GM23338 (cell line): ENCODE measurements at regions not wholly inside any gene's neighbourhood (a gene's known extent, or its start where the extent isn't known, plus 50 kb on each side); places are given as distances from the start of the nearest gene placed in this dataset.
"Not testable (repeated sequence)": the region's sequence is repeated elsewhere in the genome, so short reads cannot be mapped to it uniquely, and the experiment has no call there.

ENCODE experiments used
- ATAC-seq: fragments of 200-7000 bp; cut with Tn5 transposase; 3 replicates; pipeline ENCODE4 v1.9.1; 2020
- DNase-seq: peaks from one replicate; pipeline ENCODE4 v3.0.0-alpha.2; 2015; ENCODE audit warnings: low spot score
- H2AFZ ChIP-seq: fragments of 200-600 bp; sonication (generic); 2 replicates; pipeline ENCODE4 v1.8.0; 2016; ENCODE audit warnings: antibody characterized with exemption, mild to moderate bottlenecking, moderate library complexity
- H3F3A ChIP-seq: fragments of 200-600 bp; sonication (generic); replicated peaks from 2 replicates; pipeline ENCODE4 v1.8.0; 2017; ENCODE audit warnings: antibody characterized with exemption, mixed run types, low read depth
- H3K27ac ChIP-seq: fragments of 200-600 bp; sonication (generic); 2 replicates; pipeline ENCODE4 v1.6.1; 2016; ENCODE audit warnings: low read depth
- H3K27me3 ChIP-seq: fragments of 200-600 bp; sonication (generic); 2 replicates; pipeline ENCODE4 v1.8.0; 2016; ENCODE audit warnings: mild to moderate bottlenecking, mixed run types, moderate library complexity; ENCODE audit not compliant: insufficient read depth
- H3K36me3 ChIP-seq: fragments of 200-600 bp; sonication (generic); 2 replicates; pipeline ENCODE4 v1.8.0; 2016; ENCODE audit warnings: mild to moderate bottlenecking; ENCODE audit not compliant: insufficient read depth
- H3K4me1 ChIP-seq: fragments of 200-600 bp; sonication (generic); 2 replicates; pipeline ENCODE4 v1.8.0; 2016; ENCODE audit warnings: mild to moderate bottlenecking, moderate library complexity; ENCODE audit not compliant: insufficient read depth
- H3K4me2 ChIP-seq: fragments of 200-600 bp; sonication (generic); 2 replicates; pipeline ENCODE4 v1.7.1; 2017; ENCODE audit warnings: mixed run types
- H3K4me3 ChIP-seq: fragments of 200-600 bp; sonication (generic); 2 replicates; pipeline ENCODE4 v1.6.1; 2016; ENCODE audit warnings: mixed run types
- H3K79me2 ChIP-seq: fragments of 200-600 bp; sonication (generic); replicated peaks from 2 replicates; pipeline ENCODE4 v1.8.0; 2017; ENCODE audit warnings: mild to moderate bottlenecking; ENCODE audit not compliant: insufficient read depth
- H3K9me2 ChIP-seq: fragments of 200-600 bp; sonication (generic); 2 replicates; pipeline ENCODE4 v1.8.0; 2017; ENCODE audit not compliant: insufficient read depth
- H4K20me1 ChIP-seq: fragments of 200-600 bp; sonication (generic); replicated peaks from 2 replicates; pipeline ENCODE4 v1.8.0; 2017; ENCODE audit warnings: mild to moderate bottlenecking; ENCODE audit not compliant: insufficient read depth
- H3K27ac Mint-ChIP-seq: 2 replicates; pipeline ENCODE4 v1.8.0; 2020; ENCODE audit warnings: inconsistent platforms, mild to moderate bottlenecking, moderate library complexity, mixed read lengths
- H3K27me3 Mint-ChIP-seq: 3 replicates; pipeline ENCODE4 v1.8.0; 2022; ENCODE audit warnings: low read depth, mild to moderate bottlenecking, moderate library complexity, mixed read lengths, inconsistent platforms; ENCODE audit not compliant: insufficient read depth, poor library complexity
- H3K36me3 Mint-ChIP-seq: 3 replicates; pipeline ENCODE4 v1.8.0; 2021; ENCODE audit warnings: low read depth, mild to moderate bottlenecking, inconsistent platforms, moderate library complexity, mixed read lengths
- H3K4me1 Mint-ChIP-seq: 3 replicates; pipeline ENCODE4 v1.8.0; 2020; ENCODE audit warnings: mild to moderate bottlenecking, inconsistent platforms, mixed read lengths
- H3K4me3 Mint-ChIP-seq: 3 replicates; pipeline ENCODE4 v1.8.0; 2021; ENCODE audit warnings: moderate library complexity, mild to moderate bottlenecking, inconsistent platforms, mixed read lengths
- H3K9me3 Mint-ChIP-seq: 3 replicates; pipeline ENCODE4 v1.8.0; 2020; ENCODE audit warnings: moderate library complexity, mild to moderate bottlenecking, inconsistent platforms, mixed read lengths

GRCh38 chr21:13985865-13986863, 224.6 kb downstream of the LIPI start:
- not testable (repeated sequence) for H4K20me1 ChIP-seq, H3K4me1 ChIP-seq, H3K4me2 ChIP-seq, H3K27me3 Mint-ChIP-seq, H3K36me3 ChIP-seq, H3K27ac Mint-ChIP-seq, H3K27ac ChIP-seq, H3K9me2 ChIP-seq, H3K36me3 Mint-ChIP-seq, H3K9me3 Mint-ChIP-seq, DNase-seq, H3K4me1 Mint-ChIP-seq, H3K4me3 Mint-ChIP-seq, H3K27me3 ChIP-seq, ATAC-seq, H3K4me3 ChIP-seq, H2AFZ ChIP-seq, H3F3A ChIP-seq, H3K79me2 ChIP-seq

GRCh38 chr21:13985137-13985864, 225.5 kb downstream of the LIPI start:
- H2AFZ ChIP-seq, H3K36me3 Mint-ChIP-seq, H3K4me3 ChIP-seq, DNase-seq, H3K9me3 Mint-ChIP-seq, H3F3A ChIP-seq, H3K4me1 Mint-ChIP-seq, H3K9me2 ChIP-seq, H3K27ac Mint-ChIP-seq, H3K4me1 ChIP-seq, H3K36me3 ChIP-seq, H3K4me2 ChIP-seq, H3K4me3 Mint-ChIP-seq, H3K27me3 Mint-ChIP-seq, H4K20me1 ChIP-seq, H3K27me3 ChIP-seq, ATAC-seq, H3K27ac ChIP-seq, H3K79me2 ChIP-seq: not testable (repeated sequence)

GRCh38 chr21:13984728-13985127, 226.0 kb downstream of the LIPI start:
- not testable (repeated sequence) for H3K4me1 ChIP-seq, H3K4me3 ChIP-seq, H3K4me2 ChIP-seq, H2AFZ ChIP-seq, H3K27me3 Mint-ChIP-seq, H3K27ac Mint-ChIP-seq, DNase-seq, H3K36me3 ChIP-seq, H3K4me1 Mint-ChIP-seq, H4K20me1 ChIP-seq, H3K9me2 ChIP-seq, H3K79me2 ChIP-seq, H3K27ac ChIP-seq, ATAC-seq, H3K4me3 Mint-ChIP-seq, H3K36me3 Mint-ChIP-seq, H3K27me3 ChIP-seq, H3K9me3 Mint-ChIP-seq, H3F3A ChIP-seq

- H3K36me3 ChIP-seq, H3K27ac ChIP-seq, H3K4me1 Mint-ChIP-seq, H3F3A ChIP-seq, H3K27ac Mint-ChIP-seq, H3K79me2 ChIP-seq, H3K27me3 ChIP-seq, H2AFZ ChIP-seq, DNase-seq, H3K4me3 Mint-ChIP-seq, H3K36me3 Mint-ChIP-seq, H3K4me3 ChIP-seq, H3K4me1 ChIP-seq, ATAC-seq, H3K9me2 ChIP-seq, H4K20me1 ChIP-seq, H3K9me3 Mint-ChIP-seq, H3K4me2 ChIP-seq, H3K27me3 Mint-ChIP-seq: not testable (repeated sequence)
These were observed 229.3 kb downstream of the LIPI start for GRCh38 chr21:13981176-13982087.
